Activated CD8-positive, alpha-beta memory T cell treated with anti-CD3 and anti-CD28 coated beads for 48 hours (primary cell): ENCODE measurements at regions not wholly inside any gene's neighbourhood (a gene's known extent, or its start where the extent isn't known, plus 50 kb on each side); places are given as distances from the start of the nearest gene placed in this dataset.
"Not testable (repeated sequence)": the region's sequence is repeated elsewhere in the genome, so short reads cannot be mapped to it uniquely, and the experiment has no call there.

Experiments
- DNase-seq, 3 experiments: peaks; one replicate each; pipeline ENCODE4 v3.0.0-alpha.2; 2020; ENCODE audit warnings: low read depth in 2 of 3, low spot score in 2 of 3

DNA sequence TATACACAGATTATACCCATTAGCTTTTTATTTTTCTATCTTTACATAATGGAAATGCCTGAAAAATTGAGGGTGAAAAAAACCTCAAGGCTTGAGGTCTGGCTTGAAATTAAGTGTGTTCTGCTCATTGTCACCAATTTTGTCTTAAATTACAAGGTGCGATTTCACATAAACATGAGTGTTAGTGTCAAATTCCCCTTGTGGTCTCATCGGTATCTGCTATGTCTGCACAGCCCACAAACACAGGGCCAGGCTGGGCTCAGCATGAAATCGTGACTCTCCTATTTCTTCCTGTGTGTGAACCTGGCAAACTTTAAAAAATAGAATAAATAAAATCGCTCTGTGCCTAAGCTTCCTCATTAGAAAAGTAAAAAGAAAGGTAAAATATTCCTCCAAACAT, 109.1 kb downstream of the CRLF2 start:
- no peak for DNase-seq

DNA sequence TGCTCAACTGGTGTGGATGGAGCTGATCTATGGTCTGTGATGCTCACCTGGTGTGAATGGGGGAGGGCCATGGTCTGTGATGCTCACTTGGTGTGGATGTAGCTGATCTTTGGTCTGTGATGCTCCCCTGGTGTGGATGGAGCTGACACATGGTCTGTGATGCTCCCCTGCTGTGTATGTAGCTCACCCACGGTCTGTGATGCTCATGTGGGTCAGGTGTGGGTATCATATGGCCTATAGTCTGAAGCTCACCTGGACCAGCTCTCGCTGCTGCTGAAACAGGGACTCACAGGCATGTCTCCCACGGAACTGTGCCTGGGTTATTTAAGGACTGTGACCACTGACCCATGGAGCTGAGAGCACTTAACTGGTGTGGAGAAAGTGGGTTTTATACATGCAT, 109.7 kb downstream of the CRLF2 start:
- no peak for DNase-seq

DNA sequence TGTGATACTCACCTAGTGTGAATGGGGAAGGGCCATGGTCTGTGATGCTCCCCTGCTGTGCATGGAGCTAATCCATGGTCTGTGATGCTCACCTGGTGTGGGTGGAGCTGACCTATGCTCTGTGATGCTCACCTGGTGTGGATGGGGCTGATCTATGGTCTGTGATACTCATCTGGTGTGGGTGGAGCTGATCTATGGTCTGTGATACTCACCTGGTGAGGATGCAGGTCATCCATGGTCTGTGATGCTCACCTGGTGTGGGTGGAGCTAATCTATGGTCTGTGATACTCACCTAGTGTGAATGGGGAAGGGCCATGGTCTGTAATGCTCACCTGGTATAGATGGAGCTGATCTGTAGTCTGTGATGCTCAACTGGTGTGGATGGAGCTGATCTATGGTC, 110.2 kb downstream of the CRLF2 start:
- DNase-seq = not testable (repeated sequence)

DNA sequence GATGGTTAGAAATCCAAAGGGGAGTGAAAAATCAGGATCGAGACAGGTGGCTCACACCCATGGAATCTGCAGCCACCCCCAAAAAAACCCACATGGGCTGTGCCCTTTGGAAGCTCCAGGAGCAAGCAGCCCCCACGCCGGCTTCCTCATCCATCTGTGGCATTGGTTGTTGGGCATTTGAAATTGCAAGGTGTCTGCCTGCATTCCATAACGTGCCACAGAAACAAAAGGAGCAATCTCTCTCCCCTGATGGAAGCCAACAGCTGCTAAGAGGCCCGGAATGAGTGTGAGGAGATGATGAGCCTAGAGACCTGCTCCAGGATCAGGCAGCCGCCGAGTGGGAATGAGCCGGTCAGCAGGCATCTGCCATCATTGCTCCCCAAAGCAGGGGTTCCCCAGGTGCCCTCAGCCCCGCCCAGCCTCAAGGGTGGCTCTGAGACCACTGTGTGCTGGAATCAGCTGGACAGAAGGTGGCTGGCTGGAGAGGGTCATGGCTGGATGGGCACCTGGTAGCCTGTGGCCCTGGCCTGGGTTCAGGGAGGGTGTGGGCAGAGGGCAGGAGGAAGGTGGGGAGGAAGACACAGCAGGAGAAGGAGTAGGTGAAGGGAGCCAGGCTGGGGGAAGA, 113.2 kb downstream of the CRLF2 start:
- no peak for DNase-seq

DNA sequence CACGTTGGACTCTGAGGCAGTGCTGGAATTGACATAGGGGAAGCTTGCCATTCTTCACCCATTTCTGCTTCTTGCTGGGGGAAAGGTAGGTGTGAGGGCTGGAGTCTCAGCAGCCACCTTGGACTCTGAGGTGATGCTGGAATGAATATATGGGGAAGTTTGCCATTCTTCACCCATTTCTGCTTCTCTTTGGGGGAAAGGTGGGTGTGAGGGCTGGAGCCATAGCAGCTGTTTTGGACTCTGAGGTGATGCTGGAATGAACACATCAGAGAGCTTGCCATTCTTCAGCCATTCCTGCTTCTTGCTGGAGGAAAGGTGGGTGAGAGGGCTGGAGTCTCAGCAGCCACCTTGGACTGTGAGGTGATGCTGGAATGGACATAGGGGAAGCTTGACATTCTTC, 115.1 kb downstream of the CRLF2 start:
- no peak for DNase-seq

DNA sequence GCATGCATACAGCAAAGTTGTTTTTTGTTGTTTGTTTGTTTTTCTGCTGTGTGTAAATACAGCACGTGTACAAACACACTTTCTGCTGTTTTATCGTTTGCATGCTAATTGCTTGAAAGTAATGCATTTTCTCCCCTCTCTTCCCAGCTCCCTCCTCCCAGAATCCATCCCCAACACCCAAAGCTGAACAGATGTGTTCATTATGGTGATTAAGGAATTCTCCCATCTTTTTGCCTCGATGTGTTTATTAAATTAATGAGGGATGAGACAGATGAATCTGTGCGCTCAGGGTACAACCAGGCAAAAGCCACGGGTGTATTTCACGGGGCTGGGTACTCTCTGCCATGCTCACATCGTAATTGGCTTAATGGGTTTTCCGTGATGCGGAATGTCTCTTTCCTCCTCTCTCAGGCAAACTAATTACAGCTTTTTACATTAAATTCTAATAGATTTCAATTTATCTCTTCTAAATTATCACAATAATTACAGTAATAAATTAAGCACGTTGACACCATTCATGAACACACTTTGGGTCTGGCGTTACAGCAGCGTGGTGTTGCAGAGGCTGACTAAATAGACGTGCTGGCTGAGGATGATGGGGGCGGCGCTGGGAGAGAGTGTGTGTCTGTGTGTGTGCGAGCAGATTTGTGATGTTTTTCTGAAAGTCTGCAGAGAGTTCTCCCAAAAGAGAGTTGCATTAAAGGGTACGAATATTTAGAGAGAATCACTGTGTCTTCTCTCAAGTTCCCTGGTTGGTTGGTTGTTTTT, 117.7 kb downstream of the CRLF2 start:
- no peak for DNase-seq

DNA sequence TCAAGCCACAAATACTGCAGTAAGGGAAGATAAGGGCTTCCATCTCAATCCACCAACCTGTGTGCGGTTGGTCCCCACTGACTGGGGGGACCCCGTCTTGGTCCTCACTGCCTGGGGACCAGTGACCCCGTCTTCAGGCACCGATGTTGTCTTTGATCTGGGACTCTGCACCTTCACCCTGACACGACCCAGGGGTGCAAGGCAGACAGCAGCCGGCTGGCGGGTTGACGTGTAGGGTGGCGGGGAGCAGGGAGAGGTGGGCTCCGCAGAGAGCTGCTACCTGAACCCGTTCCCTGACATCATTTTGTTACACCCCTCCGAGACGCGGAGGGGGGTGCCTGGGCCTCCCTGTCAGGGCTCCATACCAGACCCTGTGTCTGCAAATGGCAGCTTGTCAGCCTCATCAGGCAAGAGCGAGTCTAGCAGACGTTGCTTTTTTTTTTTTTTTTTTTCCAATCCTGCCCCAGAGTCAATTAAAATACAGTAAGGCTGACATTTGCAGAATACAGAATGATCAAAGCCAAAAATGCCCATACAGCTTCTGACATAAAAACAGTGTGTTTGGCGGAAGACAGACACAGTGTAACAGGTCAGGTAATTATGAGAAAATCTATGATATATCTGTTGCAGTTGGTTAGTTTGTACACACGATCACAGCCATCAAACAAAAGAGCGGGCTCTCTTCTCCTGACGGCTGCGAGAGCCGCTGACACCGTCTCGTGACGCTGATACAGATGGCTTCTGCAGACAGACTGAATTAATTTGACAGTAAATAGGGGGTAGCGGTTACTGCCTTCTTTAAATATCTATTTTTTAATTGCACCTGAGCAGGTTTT, 118.6 kb downstream of the CRLF2 start:
- DNase-seq = no peak

DNA sequence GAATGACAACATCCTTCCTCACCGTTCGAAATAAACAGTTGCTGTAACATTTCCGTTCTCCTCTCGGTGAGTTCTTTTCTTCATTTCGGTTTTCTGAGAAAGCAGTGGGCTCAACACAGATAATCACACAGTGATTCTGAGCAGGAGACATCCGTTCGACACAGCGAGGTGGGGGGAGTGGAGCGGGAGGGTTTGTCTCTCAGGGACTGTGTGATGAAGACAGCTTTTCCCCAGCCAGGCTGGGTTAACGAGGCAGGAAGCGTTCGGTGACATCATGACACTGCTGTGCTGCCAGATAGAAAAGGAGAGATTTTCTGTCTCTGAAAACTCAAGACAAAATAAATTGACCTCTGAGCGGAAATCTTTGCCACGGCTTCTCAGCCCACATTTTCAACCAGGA, 119.3 kb downstream of the CRLF2 start:
- DNase-seq = no peak

DNA sequence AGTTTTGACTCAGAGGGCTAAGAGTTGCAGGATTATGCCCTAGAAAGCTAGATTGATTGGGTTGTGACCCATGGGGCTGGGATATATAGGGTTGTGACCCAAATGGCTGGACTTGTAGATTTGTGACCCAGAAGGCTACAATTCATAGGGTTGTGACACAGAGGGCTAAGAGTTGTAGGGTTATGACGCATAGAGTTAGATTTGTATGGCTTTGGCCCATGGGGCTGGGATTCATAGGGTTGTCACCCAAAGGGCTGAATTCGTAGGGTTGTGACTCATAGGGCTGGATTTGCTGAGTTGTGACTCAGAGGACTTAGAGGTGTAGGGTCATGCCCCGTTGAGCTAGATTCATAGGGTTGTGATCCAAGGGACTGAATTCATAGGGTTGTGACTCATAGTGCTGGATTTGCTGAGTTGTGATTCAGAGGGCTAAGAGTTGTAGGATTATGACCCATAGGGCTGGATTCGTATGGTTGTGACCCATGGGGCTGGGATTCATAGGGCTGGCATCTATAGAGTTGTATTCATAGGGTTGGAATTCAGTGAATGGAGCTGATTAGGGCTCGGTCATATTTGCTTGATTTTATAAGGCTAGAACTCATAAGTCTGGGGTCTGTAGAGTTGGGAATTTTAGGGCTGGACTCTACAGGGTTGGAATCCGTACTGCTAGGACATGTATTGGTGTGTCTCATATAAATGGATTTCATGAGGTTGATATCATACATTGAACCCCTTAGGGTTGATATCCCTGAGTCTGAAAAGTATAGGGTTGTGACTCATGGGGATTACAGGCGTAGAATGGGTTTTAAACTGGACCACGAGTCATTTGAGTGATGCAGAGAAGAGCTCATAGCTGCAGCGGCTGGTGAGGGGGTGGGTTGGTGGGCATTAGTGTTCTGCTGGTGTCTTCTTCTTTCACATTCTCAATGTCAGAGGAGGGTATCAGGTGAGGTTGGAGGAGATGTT, 125.7 kb downstream of the CRLF2 start:
- DNase-seq = no peak

DNA sequence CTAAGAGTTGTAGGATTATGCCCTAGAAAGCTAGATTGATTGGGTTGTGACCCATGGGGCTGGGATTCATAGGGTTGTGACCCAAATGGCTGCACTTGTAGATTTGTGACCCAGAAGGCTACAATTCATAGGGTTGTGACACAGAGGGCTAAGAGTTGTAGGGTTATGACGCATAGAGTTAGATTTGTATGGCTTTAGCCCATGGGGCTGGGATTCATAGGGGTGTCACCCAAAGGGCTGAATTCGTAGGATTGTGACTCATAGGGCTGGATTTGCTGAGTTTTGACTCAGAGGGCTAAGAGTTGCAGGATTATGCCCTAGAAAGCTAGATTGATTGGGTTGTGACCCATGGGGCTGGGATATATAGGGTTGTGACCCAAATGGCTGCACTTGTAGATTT, 126.6 kb downstream of the CRLF2 start:
- DNase-seq = not testable (repeated sequence)

DNA sequence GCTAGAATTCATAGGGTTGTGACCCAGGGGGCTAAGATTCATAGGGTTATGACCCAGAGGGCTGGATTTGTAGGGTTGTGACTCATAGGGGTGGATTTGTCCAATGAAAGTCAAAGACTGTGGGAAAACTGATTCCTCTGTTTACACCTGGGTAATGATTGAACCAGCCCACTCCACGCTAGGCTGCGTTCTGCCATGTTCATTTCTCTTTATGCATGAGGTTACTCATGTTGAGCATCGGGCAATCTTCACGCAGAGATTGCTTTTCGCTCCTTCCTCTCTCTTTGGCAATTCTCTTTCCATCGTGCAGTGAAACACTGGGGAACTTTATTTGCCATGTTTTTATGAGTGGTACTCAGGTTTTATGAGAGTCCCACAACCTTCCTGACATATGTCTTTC, 127.8 kb downstream of the CRLF2 start:
- no peak for DNase-seq

DNA sequence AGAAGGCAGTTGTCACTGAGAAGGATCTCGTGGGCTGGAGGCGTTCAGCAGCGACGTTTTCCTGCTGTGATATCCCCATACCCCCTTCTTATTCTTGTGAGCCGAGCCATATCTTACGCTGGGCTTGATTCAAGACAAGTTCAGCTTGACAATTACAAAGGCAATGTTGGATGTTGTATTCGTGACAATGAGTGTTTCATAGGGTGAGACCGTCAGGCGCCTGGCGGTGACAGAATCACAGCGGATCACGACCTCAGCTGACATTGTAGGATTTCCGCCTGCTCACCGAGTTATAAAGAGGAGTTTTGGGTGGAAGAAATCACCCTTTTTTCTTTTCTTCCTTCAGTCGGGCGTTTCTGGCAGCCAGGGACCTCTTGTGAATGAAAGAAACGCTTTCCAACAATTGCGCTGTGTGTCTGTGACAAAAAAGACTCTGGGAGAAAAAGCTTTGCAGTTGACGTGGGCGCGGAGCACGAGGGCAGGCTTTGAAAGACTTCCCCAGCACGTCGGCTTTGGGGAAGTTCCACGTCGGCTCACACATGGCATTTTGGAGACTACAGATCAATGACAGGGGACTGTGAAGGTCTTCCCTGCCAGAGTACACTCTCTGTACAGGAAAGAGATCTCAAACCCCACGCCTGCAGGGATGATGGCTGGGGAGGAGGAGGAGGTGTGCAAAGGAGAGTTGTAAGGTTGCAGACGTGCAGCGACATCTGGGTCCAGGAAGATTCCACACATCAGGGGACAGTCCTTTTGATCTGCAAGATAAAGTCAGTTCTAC, 135.4 kb downstream of the CRLF2 start:
- no peak for DNase-seq

DNA sequence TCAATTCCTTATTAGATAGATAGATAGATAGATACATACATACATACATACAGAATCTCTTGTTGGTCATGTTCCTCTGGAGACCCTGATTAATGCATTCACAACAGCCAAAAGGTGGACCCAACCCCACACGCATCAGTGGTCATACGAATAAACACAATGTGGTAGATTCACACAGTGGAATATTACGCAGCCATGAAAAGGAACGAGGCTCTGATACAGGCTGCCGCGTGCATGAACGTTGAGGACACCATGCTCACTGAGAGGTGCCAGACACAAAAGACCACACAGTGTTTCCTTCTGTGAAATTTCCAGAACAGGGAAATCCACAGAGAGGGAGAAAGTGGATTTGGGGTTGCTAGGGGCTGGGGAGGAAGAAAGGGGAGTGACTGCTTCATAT, 136.7 kb downstream of the CRLF2 start:
- no peak for DNase-seq

DNA sequence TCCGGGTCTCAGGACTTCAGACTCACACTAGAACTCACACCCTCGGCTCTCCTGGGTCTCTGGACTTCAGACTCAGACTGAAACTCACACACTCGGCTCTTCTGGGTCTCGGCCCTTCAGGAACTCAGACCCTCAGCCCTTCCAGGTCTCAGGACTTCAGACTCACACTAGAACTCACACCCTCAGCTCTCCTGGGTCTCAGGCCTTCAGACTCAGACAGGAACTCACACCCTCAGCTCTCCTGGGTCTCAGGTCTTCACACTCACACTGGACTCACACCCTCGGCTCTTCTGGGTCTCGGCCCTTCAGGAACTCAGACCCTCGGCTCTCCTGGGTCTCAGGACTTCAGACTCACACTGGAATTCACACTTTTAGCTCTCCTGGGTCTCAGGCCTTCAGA, 137.3 kb downstream of the CRLF2 start:
- no peak for DNase-seq

DNA sequence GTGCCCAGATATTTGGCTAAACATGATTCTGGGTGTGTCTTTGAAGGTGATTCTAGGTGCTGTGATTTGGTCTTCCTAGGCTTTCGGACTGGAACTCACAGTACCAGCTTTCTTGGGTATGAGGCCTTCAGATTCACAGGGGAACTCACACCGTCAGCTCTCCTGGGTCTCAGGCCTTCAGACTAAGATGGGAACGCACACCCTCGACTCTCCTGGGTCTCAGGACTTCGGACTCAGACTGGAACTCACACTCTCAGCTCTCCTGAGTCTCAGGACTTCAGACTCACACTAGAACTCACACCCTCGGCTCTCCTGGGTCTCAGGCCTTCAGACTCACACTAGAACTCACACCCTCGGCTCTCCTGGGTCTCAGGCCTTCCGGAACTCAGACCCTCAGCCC, 137.7 kb downstream of the CRLF2 start:
- no peak for DNase-seq

DNA sequence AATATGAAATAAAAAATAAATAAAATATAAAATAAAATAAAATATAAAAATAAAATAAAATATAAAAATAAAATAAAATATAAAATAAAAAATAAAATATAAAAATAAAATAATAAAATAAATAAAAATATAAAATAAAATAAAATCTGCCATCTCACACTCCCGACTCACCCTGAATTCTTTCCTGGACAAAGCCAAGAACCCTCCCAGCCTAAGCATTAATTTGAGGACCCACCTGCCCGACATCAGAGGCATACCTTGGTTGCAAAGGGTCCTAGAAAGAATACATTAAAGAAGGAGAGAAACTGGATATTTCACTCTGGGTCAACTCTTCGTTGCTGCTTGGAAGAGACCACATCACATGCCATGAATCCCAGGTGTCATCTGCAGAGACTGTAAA, 138.3 kb downstream of the CRLF2 start:
- no peak for DNase-seq

DNA sequence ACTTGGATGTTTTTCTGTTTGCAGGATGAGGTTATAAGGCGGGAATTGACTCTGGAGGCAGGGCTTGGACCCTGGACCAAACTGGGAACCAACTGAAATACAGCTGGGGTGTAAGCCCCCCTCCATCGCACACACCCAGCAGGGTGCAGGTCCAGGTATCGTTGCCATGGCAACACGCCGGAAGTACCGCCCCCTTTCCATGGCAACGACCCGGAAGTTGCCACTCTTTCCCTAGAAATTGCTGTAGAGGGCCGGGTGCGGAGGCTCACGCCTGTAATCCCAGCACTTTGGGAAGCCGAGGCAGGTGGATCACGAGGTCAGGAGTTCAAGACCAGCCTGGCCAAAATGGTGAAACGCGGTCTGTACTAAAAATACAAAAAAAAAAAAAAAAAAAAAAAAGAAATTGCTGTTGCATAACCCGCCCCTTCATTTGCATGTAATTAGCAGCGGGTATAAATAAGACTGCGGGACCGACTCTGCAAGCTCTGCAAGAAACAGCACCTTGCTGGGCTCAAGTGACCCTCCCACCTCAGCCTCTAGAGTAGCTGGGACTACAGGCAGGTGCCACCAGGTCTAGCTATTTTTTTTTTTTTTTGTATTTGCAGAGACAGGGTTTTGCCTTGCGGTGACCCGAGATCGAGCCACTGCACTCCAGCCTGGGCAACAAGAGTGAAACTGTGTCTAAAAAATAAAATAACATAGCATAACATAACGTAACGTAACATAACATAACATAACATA, 139.6 kb downstream of the CRLF2 start:
- DNase-seq = no peak

DNA sequence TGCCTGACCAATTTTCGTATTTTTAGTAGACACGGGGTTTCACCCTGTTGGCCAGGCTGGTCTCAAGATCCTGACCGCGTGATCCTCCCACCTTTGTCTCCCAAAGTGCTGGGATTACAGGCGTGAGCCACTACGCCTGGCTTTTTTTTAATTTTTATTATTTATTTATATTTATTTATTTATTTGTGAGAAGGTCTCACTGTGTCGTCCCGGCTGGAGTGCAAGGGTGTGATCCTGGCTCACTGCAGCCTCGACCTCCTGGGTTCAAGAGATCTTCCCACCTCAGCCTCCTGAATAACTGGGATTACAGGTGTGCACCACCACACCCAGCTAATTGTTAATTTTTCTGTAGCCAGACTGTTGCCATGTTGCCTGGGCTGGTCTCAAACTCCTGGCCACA, 141.1 kb downstream of the CRLF2 start:
- DNase-seq = no peak

DNA sequence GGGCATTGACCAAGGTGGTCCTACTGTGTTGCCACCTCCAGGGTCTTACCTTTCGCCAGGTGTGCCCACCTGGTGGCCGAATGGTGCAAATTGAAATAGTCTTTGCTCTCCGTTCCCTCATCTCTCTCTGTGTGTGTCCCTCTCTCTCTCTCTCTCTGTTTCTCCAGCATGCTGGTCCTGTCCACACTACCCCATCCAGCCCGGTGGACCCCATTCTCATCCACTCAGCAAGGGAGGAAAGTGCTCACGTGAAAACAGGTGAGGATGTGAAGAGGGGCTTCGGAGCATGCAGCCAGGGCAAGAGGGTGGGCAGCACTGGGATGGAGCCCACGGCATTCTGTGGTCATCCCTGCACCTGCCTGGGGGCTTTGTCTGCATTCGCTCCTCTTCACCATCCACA, 150.1 kb downstream of the CRLF2 start:
- DNase-seq = no peak

DNA sequence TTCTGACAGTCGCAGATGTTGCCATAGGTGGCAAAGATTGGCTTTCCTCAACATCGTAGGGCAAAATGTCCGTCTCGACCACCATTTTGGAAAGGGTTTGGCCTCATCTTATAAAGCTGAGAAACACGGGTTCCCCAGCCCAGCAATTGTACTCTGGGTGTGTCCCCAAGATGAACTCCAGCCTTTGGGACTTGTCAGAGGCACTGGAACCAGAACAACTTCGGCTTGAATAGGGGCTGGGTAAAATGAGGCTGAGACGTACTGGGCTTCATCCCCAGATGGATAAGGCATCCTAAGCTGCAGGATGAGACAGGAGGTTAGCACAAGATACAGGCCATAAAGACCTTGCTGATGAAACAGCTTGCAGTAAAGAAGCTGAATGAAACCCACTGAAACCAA, 151.9 kb downstream of the CRLF2 start:
- DNase-seq = no peak
